Right lobe of liver (tissue), 4 donors: ENCODE measurements at regions not wholly inside any gene's neighbourhood (a gene's known extent, or its start where the extent isn't known, plus 50 kb on each side); places are given as distances from the start of the nearest gene placed in this dataset.

Source experiments
- POLR2A ChIP-seq: fragments of 450-650 bp; IDR thresholded peaks from one replicate; pipeline ENCODE4 v1.6.1; 2017; ENCODE audit warnings: antibody characterized with exemption, mild to moderate bottlenecking
- TF ChIP-seq, protein P1 (sequence below), 4 donors: fragments of 200-600 bp in 3 of 4; fragments of 450-650 bp in 1 of 4; IDR thresholded peaks; one replicate each; pipeline versions ENCODE4 v1.5.1 to v1.8.0; 2016 to 2022; ENCODE audit warnings: antibody characterized with exemption in 4 of 4, mild to moderate bottlenecking in 2 of 4
- donor health status: DM: no; HTN: no; CAD: no.
- donor health status: DM: no; HTN: no; CAD: no.
- donor health status: DM: no; HTN: yes; CAD: no.

DNA sequence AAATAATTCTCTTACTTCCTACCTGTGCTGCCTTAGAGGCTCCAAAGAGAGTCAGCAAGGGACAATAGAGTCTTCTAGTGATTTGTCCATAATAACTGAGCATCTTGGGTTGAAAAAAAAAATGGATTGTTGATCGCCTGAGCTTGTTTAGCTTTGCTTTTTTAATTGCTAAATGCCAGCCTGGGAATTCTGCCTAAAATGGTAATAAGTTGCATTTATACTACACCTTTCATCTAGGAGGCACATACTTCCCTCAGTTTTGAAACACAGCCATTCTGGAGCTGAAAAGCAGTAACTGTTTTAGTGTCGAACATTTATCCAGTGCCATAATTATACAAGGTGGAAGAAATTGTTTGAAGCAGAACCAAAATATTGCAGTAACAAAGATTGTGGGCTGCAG, 421.3 kb downstream of the CAAP1 start:
- no peak for TF ChIP-seq POLR2A
- TF ChIP-seq, protein P1, sequence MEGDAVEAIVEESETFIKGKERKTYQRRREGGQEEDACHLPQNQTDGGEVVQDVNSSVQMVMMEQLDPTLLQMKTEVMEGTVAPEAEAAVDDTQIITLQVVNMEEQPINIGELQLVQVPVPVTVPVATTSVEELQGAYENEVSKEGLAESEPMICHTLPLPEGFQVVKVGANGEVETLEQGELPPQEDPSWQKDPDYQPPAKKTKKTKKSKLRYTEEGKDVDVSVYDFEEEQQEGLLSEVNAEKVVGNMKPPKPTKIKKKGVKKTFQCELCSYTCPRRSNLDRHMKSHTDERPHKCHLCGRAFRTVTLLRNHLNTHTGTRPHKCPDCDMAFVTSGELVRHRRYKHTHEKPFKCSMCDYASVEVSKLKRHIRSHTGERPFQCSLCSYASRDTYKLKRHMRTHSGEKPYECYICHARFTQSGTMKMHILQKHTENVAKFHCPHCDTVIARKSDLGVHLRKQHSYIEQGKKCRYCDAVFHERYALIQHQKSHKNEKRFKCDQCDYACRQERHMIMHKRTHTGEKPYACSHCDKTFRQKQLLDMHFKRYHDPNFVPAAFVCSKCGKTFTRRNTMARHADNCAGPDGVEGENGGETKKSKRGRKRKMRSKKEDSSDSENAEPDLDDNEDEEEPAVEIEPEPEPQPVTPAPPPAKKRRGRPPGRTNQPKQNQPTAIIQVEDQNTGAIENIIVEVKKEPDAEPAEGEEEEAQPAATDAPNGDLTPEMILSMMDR (IDR thresholded peaks at IDR 0.05) = no peak
